GM23248 (cell line): ENCODE measurements at regions not wholly inside any gene's neighbourhood (a gene's known extent, or its start where the extent isn't known, plus 50 kb on each side); places are given as distances from the start of the nearest gene placed in this dataset.

ENCODE experiments used
- DNase-seq: peaks from one replicate; pipeline ENCODE4 v3.0.0-alpha.2; 2015
- H2AFZ ChIP-seq: fragments of 200-600 bp; sonication (generic); 2 replicates; pipeline ENCODE4 v1.6.1; 2016; ENCODE audit warnings: antibody characterized with exemption
- H3F3A ChIP-seq: fragments of 200-600 bp; sonication (generic); 2 replicates; pipeline ENCODE4 v1.6.1; 2016; ENCODE audit warnings: mild to moderate bottlenecking, antibody characterized with exemption, mixed run types; ENCODE audit not compliant: insufficient read depth
- H3K27ac ChIP-seq: fragments of 200-600 bp; sonication (generic); 2 replicates; pipeline ENCODE4 v1.5.1; 2016; ENCODE audit warnings: mild to moderate bottlenecking
- H3K27me3 ChIP-seq: fragments of 200-600 bp; sonication (generic); replicated peaks from 2 replicates; pipeline ENCODE4 v1.6.1; 2016; ENCODE audit warnings: mild to moderate bottlenecking; ENCODE audit not compliant: insufficient read depth
- H3K36me3 ChIP-seq: fragments of 200-600 bp; sonication (generic); 2 replicates; pipeline ENCODE4 v1.6.1; 2016; ENCODE audit warnings: low read depth, mild to moderate bottlenecking
- H3K4me1 ChIP-seq: fragments of 200-600 bp; sonication (generic); 2 replicates; pipeline ENCODE4 v1.6.1; 2016; ENCODE audit warnings: mild to moderate bottlenecking; ENCODE audit not compliant: insufficient read depth
- H3K4me2 ChIP-seq: fragments of 200-600 bp; sonication (generic); one replicate; pipeline ENCODE4 v1.6.1; 2016; ENCODE audit warnings: mild to moderate bottlenecking; ENCODE audit not compliant: unreplicated experiment
- H3K4me3 ChIP-seq: fragments of 200-600 bp; sonication (generic); 2 replicates; pipeline ENCODE4 v1.5.1; 2016; ENCODE audit warnings: mild to moderate bottlenecking
- H3K79me2 ChIP-seq: fragments of 200-600 bp; sonication (generic); 2 replicates; pipeline ENCODE4 v1.6.1; 2016; ENCODE audit warnings: mild to moderate bottlenecking; ENCODE audit not compliant: insufficient read depth
- H3K9ac ChIP-seq: fragments of 200-600 bp; sonication (generic); 2 replicates; pipeline ENCODE4 v1.6.1; 2016; ENCODE audit warnings: mild to moderate bottlenecking
- H3K9me2 ChIP-seq: fragments of 200-600 bp; sonication (generic); 2 replicates; pipeline ENCODE4 v1.6.1; 2016; ENCODE audit warnings: mixed run types, mild to moderate bottlenecking, moderate library complexity; ENCODE audit not compliant: insufficient read depth
- H3K9me3 ChIP-seq: fragments of 200-600 bp; sonication (generic); one replicate; pipeline ENCODE4 v1.6.1; 2017; ENCODE audit warnings: low read depth
- H4K20me1 ChIP-seq: fragments of 200-600 bp; sonication (generic); 2 replicates; pipeline ENCODE4 v1.6.0; 2016; ENCODE audit not compliant: insufficient read depth
- EZH2 ChIP-seq: fragments of 200-600 bp; sonication (generic); IDR thresholded peaks from 2 replicates; pipeline ENCODE4 v1.6.1; 2018; ENCODE audit warnings: antibody characterized with exemption, mild to moderate bottlenecking; ENCODE audit not compliant: insufficient read depth, poor library complexity, severe bottlenecking
- EZH2phosphoT487 ChIP-seq: fragments of 200-600 bp; sonication (generic); IDR thresholded peaks from 2 replicates; pipeline ENCODE4 v1.6.1; 2018; ENCODE audit warnings: antibody characterized with exemption, moderate library complexity, mild to moderate bottlenecking, low read depth; ENCODE audit not compliant: insufficient read depth
- WGBS, 2 experiments: methylation state at CpG; one replicate each; pipeline ENCODE4 v1.1.6; 2015 to 2017; ENCODE audit warnings: low lambda C conversion rate in 2 of 2, low coverage in 1 of 2; ENCODE audit errors: missing lambda C conversion rate in 2 of 2; 5-methylcytosine and 5-hydroxymethylcytosine counted together
- in situ Hi-C: fragments of 300-500 bp; cut with MboI; formaldehyde crosslinking; loops from 2 replicates; pipeline ENCODE4 v1.15.0; 2020

GRCh38 chr4:63786171-63786570 is 623.1 kb downstream of the TECRL start:
- Histone ChIP-seq H3K9me3 (peaks cover 4% of the 10 kb centered on the region), H3F3A (no peaks in the 10 kb centered on the region), H3K4me3 (no peak overlapping the region), H4K20me1 (no peaks in the 10 kb centered on the region), H3K36me3 (no peaks in the 10 kb centered on the region), H3K4me2 (no peak overlapping the region), H3K9ac (no peak overlapping the region), H2AFZ (no peak overlapping the region), H3K4me1 (no peaks in the 10 kb centered on the region), H3K79me2 (no peaks in the 10 kb centered on the region), H3K27me3 (no peaks in the 10 kb centered on the region), H3K27ac (no peak overlapping the region), H3K9me2 (no peaks in the 10 kb centered on the region)
- TF ChIP-seq EZH2phosphoT487 = no peak
- no peak for TF ChIP-seq EZH2
- 1 to 3% methylated on average over 3 of the region's 3 CpGs for WGBS, 2 experiments
- DNase-seq = no peak
- in situ Hi-C loops = no loop called here

- H3K36me3 ChIP-seq = no peaks in the 10 kb centered on the region
- H3K4me3 ChIP-seq = no peak overlapping the region
- H3K27me3 ChIP-seq = no peaks in the 10 kb centered on the region
- H3K9me3 ChIP-seq = peaks cover 8% of the 10 kb centered on the region
- H4K20me1 ChIP-seq = no peaks in the 10 kb centered on the region
- H3K9ac ChIP-seq = no peak overlapping the region
- H2AFZ ChIP-seq = no peak overlapping the region
- no peaks in the 10 kb centered on the region for H3K9me2 ChIP-seq
- no peak overlapping the region for H3K27ac ChIP-seq
- no peak overlapping the region for H3K4me2 ChIP-seq
- WGBS, 2 experiments = 2 to 3% methylated on average over 1 of the region's 1 CpG
- no peak for DNase-seq
- no peaks in the 10 kb centered on the region for H3K4me1 ChIP-seq
- no peaks in the 10 kb centered on the region for H3K79me2 ChIP-seq
- TF ChIP-seq EZH2 (no peak), EZH2phosphoT487 (no peak)
- no peaks in the 10 kb centered on the region for H3F3A ChIP-seq
- in situ Hi-C loops = no loop called here
Measured at GRCh38 chr4:63784822-63785221, 624.4 kb downstream of the TECRL start.

DNA sequence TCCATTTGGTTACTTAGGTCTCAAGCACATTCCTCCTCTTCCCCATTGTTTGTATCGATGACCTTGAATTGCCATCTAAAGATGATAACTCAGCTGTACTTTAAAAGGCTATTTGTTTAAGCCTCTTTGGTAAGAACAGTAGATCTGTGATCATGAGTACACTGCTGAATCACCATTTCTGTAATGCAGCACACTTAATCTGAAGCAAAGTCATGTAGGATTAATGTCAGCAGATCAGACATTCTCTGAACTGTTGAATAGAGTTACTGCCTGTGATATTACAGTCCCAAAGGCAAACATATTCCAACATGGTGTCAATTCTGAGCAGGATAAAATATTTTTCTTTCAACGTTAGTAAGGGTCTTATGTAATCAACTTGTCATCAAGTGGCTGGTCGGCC is 631.6 kb downstream of the TECRL start:
- in situ Hi-C loops = no loop called here
- Histone ChIP-seq H3K27ac (no peak overlapping the region), H3K9me3 (peaks cover 5% of the 10 kb centered on the region), H3K4me1 (no peaks in the 10 kb centered on the region), H3K36me3 (no peaks in the 10 kb centered on the region), H3K4me2 (no peak overlapping the region), H3K27me3 (no peaks in the 10 kb centered on the region), H2AFZ (no peak overlapping the region), H3F3A (no peaks in the 10 kb centered on the region), H4K20me1 (no peaks in the 10 kb centered on the region), H3K4me3 (no peak overlapping the region), H3K9me2 (no peaks in the 10 kb centered on the region), H3K9ac (no peak overlapping the region), H3K79me2 (no peaks in the 10 kb centered on the region)
- TF ChIP-seq EZH2 (no peak), EZH2phosphoT487 (no peak)
- 20 to 28% methylated on average over 3 of the region's 3 CpGs for WGBS, 2 experiments
- DNase-seq = no peak

DNA sequence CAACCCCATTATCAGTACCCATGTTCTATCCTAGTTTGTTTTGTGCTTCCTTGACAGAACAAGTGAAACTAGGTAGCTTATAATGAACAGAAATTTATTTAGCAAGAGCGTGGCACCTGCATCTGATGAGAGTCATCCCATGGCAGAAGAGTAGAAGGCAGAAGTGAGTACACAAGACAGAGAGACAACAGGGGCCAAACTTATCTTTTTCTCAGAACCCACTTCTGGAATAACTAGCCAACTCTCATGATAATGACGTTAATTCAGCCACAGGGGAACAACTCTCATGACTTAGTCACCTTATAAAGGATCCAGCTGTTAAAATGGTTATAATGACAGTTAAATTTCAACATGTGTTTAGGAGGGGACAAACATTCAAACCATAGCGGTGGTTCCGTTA is 644.9 kb downstream of the TECRL start:
- Histone ChIP-seq H3F3A (no peaks in the 10 kb centered on the region), H3K9ac (no peak overlapping the region), H4K20me1 (no peaks in the 10 kb centered on the region), H3K4me3 (no peak overlapping the region), H3K79me2 (no peaks in the 10 kb centered on the region), H3K4me2 (no peak overlapping the region), H2AFZ (no peak overlapping the region), H3K36me3 (no peaks in the 10 kb centered on the region), H3K27me3 (no peaks in the 10 kb centered on the region), H3K9me2 (no peaks in the 10 kb centered on the region), H3K4me1 (no peaks in the 10 kb centered on the region), H3K27ac (no peak overlapping the region), H3K9me3 (no peaks in the 10 kb centered on the region)
- DNase-seq = no peak
- no peak for TF ChIP-seq EZH2
- in situ Hi-C loops = no loop called here
- 30 to 31% methylated on average over 4 of the region's 4 CpGs for WGBS, 2 experiments

DNA sequence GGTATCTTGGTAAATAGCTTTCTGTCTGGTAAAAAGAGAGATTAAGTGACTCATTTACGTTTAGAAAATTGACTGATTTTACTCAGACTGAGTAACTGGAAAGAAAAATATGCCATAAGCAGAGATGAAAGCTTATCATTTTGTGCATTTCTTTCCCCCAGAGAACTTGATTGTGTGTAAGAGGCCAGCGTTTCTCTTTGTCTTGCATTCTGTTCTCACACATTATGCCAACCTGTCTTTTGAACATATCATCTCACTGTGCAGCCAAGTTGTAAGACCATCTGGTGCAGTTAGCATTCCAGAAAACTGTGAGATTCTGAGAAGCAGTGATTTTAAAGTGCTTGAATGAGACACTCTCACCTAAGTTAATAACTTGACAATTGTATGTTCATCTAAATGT is 651.3 kb downstream of the TECRL start:
- Histone ChIP-seq H3F3A (no peaks in the 10 kb centered on the region), H3K4me2 (no peak overlapping the region), H3K36me3 (no peaks in the 10 kb centered on the region), H3K79me2 (no peaks in the 10 kb centered on the region), H3K9me3 (no peaks in the 10 kb centered on the region), H3K4me3 (no peak overlapping the region), H2AFZ (no peak overlapping the region), H3K27me3 (no peaks in the 10 kb centered on the region), H3K27ac (no peak overlapping the region), H4K20me1 (no peaks in the 10 kb centered on the region), H3K9me2 (no peaks in the 10 kb centered on the region), H3K4me1 (no peaks in the 10 kb centered on the region), H3K9ac (no peak overlapping the region)
- in situ Hi-C loops = no loop called here
- DNase-seq = no peak
- TF ChIP-seq EZH2 (no peak), EZH2phosphoT487 (no peak)
- WGBS, 2 experiments = 3 to 10% methylated on average over 2 of the region's 2 CpGs
